HepG2 (cell line): ENCODE measurements at regions not wholly inside any gene's neighbourhood (a gene's known extent, or its start where the extent isn't known, plus 50 kb on each side); places are given as distances from the start of the nearest gene placed in this dataset.

Experiments
- FOXA3 ChIP-seq: IDR thresholded peaks from 2 replicates; pipeline ENCODE4 v1.6.1; 2016; ENCODE audit warnings: missing genetic modification reagents, missing compliant biosample characterization
- GATA4 ChIP-seq: sonication (generic); IDR thresholded peaks from 2 replicates; pipeline ENCODE4 v1.6.1; 2016; ENCODE audit warnings: antibody characterized with exemption, low read depth, borderline replicate concordance
- HDAC2 ChIP-seq: sonication (generic); formaldehyde crosslinking; IDR thresholded peaks from 2 replicates; pipeline ENCODE4 v1.4.0; 2020; ENCODE audit warnings: missing genetic modification reagents
- HMGXB4 ChIP-seq, 2 experiments: sonication (generic) in 1 of 2; formaldehyde crosslinking in 1 of 2; IDR thresholded peaks; 2 replicates each; pipeline versions ENCODE4 v1.4.0 to v1.6.1; 2018 to 2020; ENCODE audit warnings: missing genetic modification reagents in 2 of 2, borderline replicate concordance in 1 of 2, low read depth in 1 of 2, mild to moderate bottlenecking in 1 of 2, missing biosample characterization in 1 of 2
- HNRNPUL1 ChIP-seq: fragments of 200-400 bp; formaldehyde crosslinking; IDR thresholded peaks from 2 replicates; pipeline ENCODE4 v1.6.1; 2017; ENCODE audit warnings: low read depth, mild to moderate bottlenecking, low read length, moderate library complexity
- MATR3 ChIP-seq: sonication (generic); formaldehyde crosslinking; IDR thresholded peaks from 2 replicates; pipeline ENCODE4 v1.4.0; 2020; ENCODE audit warnings: missing genetic modification reagents
- NFRKB ChIP-seq: fragments of 450-650 bp; IDR thresholded peaks from 2 replicates; pipeline ENCODE4 v1.6.1; 2017
- PCBP1 ChIP-seq: fragments of 200-400 bp; formaldehyde crosslinking; IDR thresholded peaks from 2 replicates; pipeline ENCODE4 v1.6.1; 2017; ENCODE audit warnings: mild to moderate bottlenecking, low read depth, low read length, borderline replicate concordance
- ZGPAT ChIP-seq: IDR thresholded peaks from 2 replicates; pipeline ENCODE4 v1.6.1; 2016; ENCODE audit warnings: mild to moderate bottlenecking

- no peak for TF ChIP-seq HNRNPUL1
- no peak for TF ChIP-seq FOXA3 (CRISPR knock-in tag)
- no peak for TF ChIP-seq HMGXB4 (CRISPR knock-in tag; IDR thresholded peaks at IDR 0.05; ENCODE audit: borderline replicate concordance in 1 of 2, low read depth in 1 of 2)
- no peak for TF ChIP-seq NFRKB
- no peak for TF ChIP-seq PCBP1
- TF ChIP-seq HDAC2 (CRISPR knock-in tag), result no peak
- TF ChIP-seq MATR3, result no peak
- no peak for TF ChIP-seq ZGPAT
- TF ChIP-seq GATA4, result no peak
Observed at GRCh38 chr2:155792666-155793065, 539.9 kb downstream of the NR4A2 start.
